ENCODE measurements at regions not wholly inside any gene's neighbourhood (a gene's known extent, or its start where the extent isn't known, plus 50 kb on each side); places are given as distances from the start of the nearest gene placed in this dataset.

GRCh38 chr18:46366751-46367376 lies 262.7 kb downstream of the HAUS1 start:
- Mint-ChIP-seq H3K27ac (no peak overlapping the region), H3K27me3 (peaks cover 4% of the 10 kb centered on the region), H3K4me3 (no peak overlapping the region), H3K9me3 (ENCODE audit: insufficient read depth) (peaks cover 5% of the 10 kb centered on the region), H3K4me1 (no peaks in the 10 kb centered on the region)
- H4K20me1 ChIP-seq (ENCODE audit: control insufficient read depth, insufficient read depth, low read length, poor library complexity, severe bottlenecking), result no peaks in the 10 kb centered on the region
- H3K4me2 ChIP-seq (replicated peaks; ENCODE audit: low read depth, low read length, poor library complexity, severe bottlenecking), result no peak overlapping the region
- no peak for TF ChIP-seq EZH2 (IDR thresholded peaks at IDR 0.05; ENCODE audit: borderline replicate concordance, insufficient read depth, low read depth, low read length, poor library complexity, severe bottlenecking)
- TF ChIP-seq CTCF (IDR thresholded peaks at IDR 0.05), result no peak
- H3K27ac ChIP-seq (ENCODE audit: low read length in 2 of 2), result no peak overlapping the region
- no peaks in the 10 kb centered on the region for H3K27me3 ChIP-seq (replicated peaks in 1 of 4; ENCODE audit: control extremely low read depth in 1 of 4, control insufficient read depth in 3 of 4, insufficient read depth in 4 of 4, low read length in 3 of 4)
- no peak for ATAC-seq (ENCODE audit: low read depth)
- intact Hi-C loops (cut with micrococcal nuclease), result no loop called here
- 92% methylated on average over 2 of the region's 8 CpGs for WGBS (ENCODE audit: insufficient coverage)
- H3K79me2 ChIP-seq (ENCODE audit: control insufficient read depth, insufficient read depth, low read length), result no peaks in the 10 kb centered on the region
- DNase-seq, result no peak
- H2AFZ ChIP-seq (ENCODE audit: insufficient read depth, low read depth, low read length, poor library complexity, severe bottlenecking), result no peak overlapping the region
- POLR2A ChIA-PET, result no interaction called here
- CTCF ChIA-PET, result no interaction called here
- no peaks in the 10 kb centered on the region for H3K36me3 ChIP-seq (replicated peaks in 1 of 2; ENCODE audit: control extremely low read depth in 1 of 2, control insufficient read depth in 1 of 2, extremely low read depth in 1 of 2, insufficient read depth in 2 of 2, low read length in 1 of 2)
- no peak overlapping the region for H3K9ac ChIP-seq (ENCODE audit: low read length)
- peaks cover 0 to 4% (median 0%) of the 10 kb centered on the region in 3 donors for H3K9me3 ChIP-seq (ENCODE audit: control extremely low read depth in 1 of 3, control insufficient read depth in 2 of 3, insufficient read depth in 1 of 3, low read length in 2 of 3)
- H3K4me1 ChIP-seq (ENCODE audit: control insufficient read depth in 2 of 2, insufficient read depth in 2 of 2, low read length in 2 of 2), result no peaks in the 10 kb centered on the region
- no peak overlapping the region for H3K4me3 ChIP-seq (ENCODE audit: control extremely low read depth in 1 of 5, extremely low read depth in 1 of 5, insufficient read depth in 1 of 5, low read depth in 2 of 5, low read length in 4 of 5)

- H3K9ac ChIP-seq (ENCODE audit: low read length), result no peak overlapping the region
- H3K4me1 ChIP-seq (ENCODE audit: control insufficient read depth in 2 of 2, insufficient read depth in 2 of 2, low read length in 2 of 2), result no peaks in the 10 kb centered on the region
- POLR2A ChIA-PET, result no interaction called here
- no peak overlapping the region for H2AFZ ChIP-seq (ENCODE audit: insufficient read depth, low read depth, low read length, poor library complexity, severe bottlenecking)
- no peak overlapping the region for H3K4me2 ChIP-seq (replicated peaks; ENCODE audit: low read depth, low read length, poor library complexity, severe bottlenecking)
- TF ChIP-seq EZH2 (IDR thresholded peaks at IDR 0.05; ENCODE audit: borderline replicate concordance, insufficient read depth, low read depth, low read length, poor library complexity, severe bottlenecking), result no peak
- no peak for TF ChIP-seq CTCF (IDR thresholded peaks at IDR 0.05)
- H3K27ac ChIP-seq (ENCODE audit: low read length in 2 of 2), result no peak overlapping the region
- H4K20me1 ChIP-seq (ENCODE audit: control insufficient read depth, insufficient read depth, low read length, poor library complexity, severe bottlenecking), result no peaks in the 10 kb centered on the region
- no peaks in the 10 kb centered on the region for H3K79me2 ChIP-seq (ENCODE audit: control insufficient read depth, insufficient read depth, low read length)
- no peak overlapping the region for H3K4me3 Mint-ChIP-seq
- no peaks in the 10 kb centered on the region for H3K9me3 ChIP-seq (ENCODE audit: control extremely low read depth in 1 of 3, control insufficient read depth in 2 of 3, insufficient read depth in 1 of 3, low read length in 2 of 3)
- H3K27me3 ChIP-seq (replicated peaks in 1 of 4; ENCODE audit: control extremely low read depth in 1 of 4, control insufficient read depth in 3 of 4, insufficient read depth in 4 of 4, low read length in 3 of 4), result no peaks in the 10 kb centered on the region
- H3K27ac Mint-ChIP-seq, result no peak overlapping the region
- peaks cover 5% of the 10 kb centered on the region for H3K9me3 Mint-ChIP-seq (ENCODE audit: insufficient read depth)
- WGBS (ENCODE audit: insufficient coverage), result 79% methylated on average over 2 of the region's 4 CpGs
- intact Hi-C loops (cut with micrococcal nuclease), result no loop called here
- H3K36me3 ChIP-seq (replicated peaks in 1 of 2; ENCODE audit: control extremely low read depth in 1 of 2, control insufficient read depth in 1 of 2, extremely low read depth in 1 of 2, insufficient read depth in 2 of 2, low read length in 1 of 2), result no peaks in the 10 kb centered on the region
- no peak overlapping the region for H3K4me3 ChIP-seq (ENCODE audit: control extremely low read depth in 1 of 5, extremely low read depth in 1 of 5, insufficient read depth in 1 of 5, low read depth in 2 of 5, low read length in 4 of 5)
- no peaks in the 10 kb centered on the region for H3K4me1 Mint-ChIP-seq
- ATAC-seq (ENCODE audit: low read depth) (no peak), DNase-seq (no peak)
- CTCF ChIA-PET, result no interaction called here
- H3K27me3 Mint-ChIP-seq, result peaks cover 4% of the 10 kb centered on the region
Measured at GRCh38 chr18:46369323-46369722, 265.1 kb downstream of the HAUS1 start.

Measured in B cell (primary cell).